Activated B cell treated with CpG ODN at 0.5 μM for 24 hours (primary cell): ENCODE measurements at regions not wholly inside any gene's neighbourhood (a gene's known extent, or its start where the extent isn't known, plus 50 kb on each side); places are given as distances from the start of the nearest gene placed in this dataset.

Experiments
- ATAC-seq: fragments of 200-7000 bp; cut with Tn5 transposase; one replicate; pipeline ENCODE4 v1.10.0; 2021; ENCODE audit warnings: low read depth, mild to moderate bottlenecking, moderate library complexity
- CTCF ChIA-PET: fragments of 350-600 bp; sonication (Branson Sonifier 250); formaldehyde crosslinking; loops from one replicate; lab custom pipeline; 2021; ENCODE audit warnings: antibody characterized with exemption; lab: Charles Lee
- POLR2A ChIA-PET: fragments of 350-600 bp; sonication (Branson Sonifier 250); formaldehyde crosslinking; loops from one replicate; lab custom pipeline; 2021; ENCODE audit warnings: antibody characterized with exemption; lab: Charles Lee
- DNase-seq: peaks from one replicate; pipeline ENCODE4 v3.0.0; 2022
- H3K27ac Mint-ChIP-seq: one replicate; pipeline ENCODE4 v1.8.0; 2020; ENCODE audit warnings: mixed read lengths
- H3K27me3 Mint-ChIP-seq: one replicate; pipeline ENCODE4 v1.8.0; 2021; ENCODE audit warnings: mixed read lengths
- H3K36me3 Mint-ChIP-seq: one replicate; pipeline ENCODE4 v1.8.0; 2021; ENCODE audit warnings: low read depth, mixed read lengths
- H3K4me1 Mint-ChIP-seq: one replicate; pipeline ENCODE4 v1.8.0; 2021; ENCODE audit warnings: mixed read lengths
- H3K4me3 Mint-ChIP-seq: one replicate; pipeline ENCODE4 v1.8.0; 2020; ENCODE audit warnings: mild to moderate bottlenecking, mixed read lengths
- H3K9me3 Mint-ChIP-seq: one replicate; pipeline ENCODE4 v1.8.0; 2020; ENCODE audit warnings: mixed read lengths
- CTCF ChIP-seq: fragments of 200-600 bp; IDR thresholded peaks from one replicate; pipeline ENCODE4 v1.8.0; 2022; ENCODE audit warnings: antibody characterized with exemption, mild to moderate bottlenecking
- intact Hi-C: fragments of 100-400 bp; cut with micrococcal nuclease; formaldehyde crosslinking; loops from one replicate; pipeline ENCODE4 v1.15.1; 2024

GRCh38 chr4:103998756-103999155 lies 279.0 kb upstream of the TACR3 start:
- no peaks in the 10 kb centered on the region for H3K4me1 Mint-ChIP-seq
- intact Hi-C loops = no loop called here

GRCh38 chr4:103996637-103997036 lies 276.9 kb upstream of the TACR3 start:
- CTCF ChIA-PET = no interaction called here
- TF ChIP-seq CTCF = no peak
- ATAC-seq = no peak

More at GRCh38 chr4:103998756-103999155, 279.0 kb upstream of the TACR3 start:
- no peak overlapping the region for H3K27ac Mint-ChIP-seq
- DNase-seq (no peak), ATAC-seq (no peak)
- H3K9me3 Mint-ChIP-seq = peaks cover 18% of the 10 kb centered on the region
- CTCF ChIA-PET = no interaction called here
- TF ChIP-seq CTCF = no peak
- H3K27me3 Mint-ChIP-seq = no peaks in the 10 kb centered on the region
- H3K36me3 Mint-ChIP-seq = no peaks in the 10 kb centered on the region
- no peak overlapping the region for H3K4me3 Mint-ChIP-seq
- POLR2A ChIA-PET = no interaction called here

GRCh38 chr4:103996064-103996463 lies 276.3 kb upstream of the TACR3 start:
- intact Hi-C loops = no loop called here
- Mint-ChIP-seq H3K9me3 (peaks cover 18% of the 10 kb centered on the region), H3K36me3 (no peaks in the 10 kb centered on the region), H3K4me1 (no peaks in the 10 kb centered on the region), H3K27ac (no peak overlapping the region), H3K27me3 (no peaks in the 10 kb centered on the region), H3K4me3 (no peak overlapping the region)
- no peak for DNase-seq
- CTCF ChIA-PET = no interaction called here
- POLR2A ChIA-PET = no interaction called here
- no peak for TF ChIP-seq CTCF
- ATAC-seq = no peak

More at GRCh38 chr4:103996637-103997036, 276.9 kb upstream of the TACR3 start:
- Mint-ChIP-seq H3K9me3 (peaks cover 14% of the 10 kb centered on the region), H3K27ac (no peak overlapping the region), H3K27me3 (no peaks in the 10 kb centered on the region), H3K4me3 (no peak overlapping the region), H3K4me1 (no peaks in the 10 kb centered on the region), H3K36me3 (no peaks in the 10 kb centered on the region)
- intact Hi-C loops = no loop called here
- DNase-seq = no peak
- POLR2A ChIA-PET = no interaction called here

GRCh38 chr4:103994059-103994458 lies 274.3 kb upstream of the TACR3 start:
- no peak for ATAC-seq
- ChIA-PET POLR2A (no interaction called here), CTCF (no interaction called here)
- intact Hi-C loops = no loop called here
- no peaks in the 10 kb centered on the region for H3K4me1 Mint-ChIP-seq
- H3K36me3 Mint-ChIP-seq = no peaks in the 10 kb centered on the region
- TF ChIP-seq CTCF = no peak
- no peak overlapping the region for H3K4me3 Mint-ChIP-seq
- H3K27me3 Mint-ChIP-seq = no peaks in the 10 kb centered on the region
- no peak overlapping the region for H3K27ac Mint-ChIP-seq
- peaks cover 14% of the 10 kb centered on the region for H3K9me3 Mint-ChIP-seq
- DNase-seq = no peak

GRCh38 chr4:103982454-103982853 lies 262.7 kb upstream of the TACR3 start:
- no peaks in the 10 kb centered on the region for H3K9me3 Mint-ChIP-seq
- no peaks in the 10 kb centered on the region for H3K4me1 Mint-ChIP-seq
- no peaks in the 10 kb centered on the region for H3K36me3 Mint-ChIP-seq
- no peak for TF ChIP-seq CTCF
- no peak overlapping the region for H3K4me3 Mint-ChIP-seq
- no peak overlapping the region for H3K27ac Mint-ChIP-seq
- ATAC-seq (no peak), DNase-seq (no peak)
- intact Hi-C loops = no loop called here
- H3K27me3 Mint-ChIP-seq = no peaks in the 10 kb centered on the region
- POLR2A ChIA-PET = no interaction called here
- CTCF ChIA-PET = no interaction called here
